ENCODE measurements at regions not wholly inside any gene's neighbourhood (a gene's known extent, or its start where the extent isn't known, plus 50 kb on each side); places are given as distances from the start of the nearest gene placed in this dataset.

DNA sequence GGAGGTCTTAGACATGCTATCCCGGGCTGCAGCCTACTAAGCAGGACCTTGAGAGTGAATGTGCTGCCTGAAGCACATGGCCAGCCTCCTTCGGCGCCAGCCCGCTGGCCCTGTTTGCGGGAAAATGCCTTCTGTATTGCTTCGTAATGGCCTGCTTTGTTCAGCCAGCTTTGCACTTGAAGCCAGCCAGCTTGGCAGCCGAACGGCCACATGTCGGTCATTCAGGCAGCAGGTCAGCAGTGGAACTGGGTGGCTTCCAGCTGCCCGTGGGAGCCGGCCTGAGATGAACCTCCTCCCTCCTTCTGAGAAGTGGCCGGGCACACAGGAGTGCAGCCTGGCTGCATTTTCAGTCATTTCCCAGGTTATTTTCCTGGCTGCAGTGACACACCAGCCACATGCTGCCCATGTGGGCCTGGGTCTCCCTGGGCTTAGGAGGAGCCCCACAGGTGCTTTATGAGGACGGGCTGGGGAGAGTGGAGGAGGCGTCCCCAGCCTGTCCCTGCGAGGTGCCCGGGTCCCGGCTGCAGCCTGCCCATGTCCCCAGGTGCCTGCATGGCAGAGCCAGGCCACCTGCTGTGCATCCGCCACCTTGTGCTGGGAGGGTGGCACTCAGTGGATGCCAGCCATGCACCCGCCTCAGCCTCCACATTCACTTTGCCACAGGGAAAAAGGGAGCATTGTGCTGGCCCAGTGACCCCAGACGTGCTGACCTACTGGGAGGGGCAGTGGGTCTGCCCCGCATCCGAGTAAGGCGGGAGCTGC lies 103.5 kb downstream of the SIK1 start:
- no peaks in the 10 kb centered on the region for H3K9me3 Mint-ChIP-seq
- H3K27ac ChIP-seq (ENCODE audit: low read depth in 1 of 2, low read length in 2 of 2), result no peak overlapping the region
- H3K4me1 Mint-ChIP-seq (ENCODE audit: low read depth), result peaks cover 4% of the 10 kb centered on the region
- ChIA-PET POLR2A (no interaction called here), CTCF (no interaction called here)
- intact Hi-C loops (cut with DNase I, micrococcal nuclease), result no loop called here
- no peak overlapping the region for H3K4me3 Mint-ChIP-seq
- ATAC-seq (ENCODE audit: poor library complexity) (no peak), DNase-seq (no peak)
- TF ChIP-seq, protein P1, sequence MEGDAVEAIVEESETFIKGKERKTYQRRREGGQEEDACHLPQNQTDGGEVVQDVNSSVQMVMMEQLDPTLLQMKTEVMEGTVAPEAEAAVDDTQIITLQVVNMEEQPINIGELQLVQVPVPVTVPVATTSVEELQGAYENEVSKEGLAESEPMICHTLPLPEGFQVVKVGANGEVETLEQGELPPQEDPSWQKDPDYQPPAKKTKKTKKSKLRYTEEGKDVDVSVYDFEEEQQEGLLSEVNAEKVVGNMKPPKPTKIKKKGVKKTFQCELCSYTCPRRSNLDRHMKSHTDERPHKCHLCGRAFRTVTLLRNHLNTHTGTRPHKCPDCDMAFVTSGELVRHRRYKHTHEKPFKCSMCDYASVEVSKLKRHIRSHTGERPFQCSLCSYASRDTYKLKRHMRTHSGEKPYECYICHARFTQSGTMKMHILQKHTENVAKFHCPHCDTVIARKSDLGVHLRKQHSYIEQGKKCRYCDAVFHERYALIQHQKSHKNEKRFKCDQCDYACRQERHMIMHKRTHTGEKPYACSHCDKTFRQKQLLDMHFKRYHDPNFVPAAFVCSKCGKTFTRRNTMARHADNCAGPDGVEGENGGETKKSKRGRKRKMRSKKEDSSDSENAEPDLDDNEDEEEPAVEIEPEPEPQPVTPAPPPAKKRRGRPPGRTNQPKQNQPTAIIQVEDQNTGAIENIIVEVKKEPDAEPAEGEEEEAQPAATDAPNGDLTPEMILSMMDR (IDR thresholded peaks at IDR 0.05), result no peak
- no peak overlapping the region for H3K27ac Mint-ChIP-seq
- H3K27me3 Mint-ChIP-seq, result no peaks in the 10 kb centered on the region
- H3K4me1 ChIP-seq (ENCODE audit: insufficient read depth, low read length), result no peaks in the 10 kb centered on the region
- H3K36me3 Mint-ChIP-seq (ENCODE audit: low read depth), result no peaks in the 10 kb centered on the region
- peaks cover 0 to 3% of the 10 kb centered on the region in 2 experiments for H3K9me3 ChIP-seq (ENCODE audit: control insufficient read depth in 1 of 2, insufficient read depth in 1 of 2, low read length in 2 of 2)
- no peaks in the 10 kb centered on the region for H3K27me3 ChIP-seq (ENCODE audit: control insufficient read depth in 1 of 2, insufficient read depth in 2 of 2, low read length in 2 of 2)
- no peak overlapping the region for H3K4me3 ChIP-seq (ENCODE audit: low read length)
- H3K36me3 ChIP-seq (ENCODE audit: insufficient read depth, low read length), result no peaks in the 10 kb centered on the region

GRCh38 chr21:43322805-43323204 lies 104.1 kb downstream of the SIK1 start:
- intact Hi-C loops (cut with DNase I, micrococcal nuclease), result no loop called here
- Mint-ChIP-seq H3K4me1 (ENCODE audit: low read depth) (peaks cover 4% of the 10 kb centered on the region), H3K27ac (no peak overlapping the region), H3K36me3 (ENCODE audit: low read depth) (no peaks in the 10 kb centered on the region), H3K9me3 (no peaks in the 10 kb centered on the region), H3K27me3 (no peaks in the 10 kb centered on the region), H3K4me3 (no peak overlapping the region)
- ChIA-PET POLR2A (no interaction called here), CTCF (no interaction called here)
- Histone ChIP-seq H3K27me3 (ENCODE audit: control insufficient read depth in 1 of 2, insufficient read depth in 2 of 2, low read length in 2 of 2) (no peaks in the 10 kb centered on the region), H3K4me1 (ENCODE audit: insufficient read depth, low read length) (no peaks in the 10 kb centered on the region), H3K9me3 (ENCODE audit: control insufficient read depth in 1 of 2, insufficient read depth in 1 of 2, low read length in 2 of 2) (peaks cover 0 to 10% of the 10 kb centered on the region in 2 experiments), H3K27ac (ENCODE audit: low read depth in 1 of 2, low read length in 2 of 2) (no peak overlapping the region), H3K4me3 (ENCODE audit: low read length) (no peak overlapping the region), H3K36me3 (ENCODE audit: insufficient read depth, low read length) (no peaks in the 10 kb centered on the region)
- ATAC-seq (ENCODE audit: poor library complexity) (no peak), DNase-seq (no peak)
- TF ChIP-seq, protein P1 (IDR thresholded peaks at IDR 0.05), result no peak

- peaks cover 4% of the 10 kb centered on the region for H3K4me1 Mint-ChIP-seq (ENCODE audit: low read depth)
- intact Hi-C loops (cut with DNase I, micrococcal nuclease), result no loop called here
- POLR2A ChIA-PET, result no interaction called here
- Histone ChIP-seq H3K36me3 (ENCODE audit: insufficient read depth, low read length) (no peaks in the 10 kb centered on the region), H3K27me3 (ENCODE audit: control insufficient read depth in 1 of 2, insufficient read depth in 2 of 2, low read length in 2 of 2) (no peaks in the 10 kb centered on the region), H3K4me3 (ENCODE audit: low read length) (no peak overlapping the region), H3K27ac (ENCODE audit: low read depth in 1 of 2, low read length in 2 of 2) (no peak overlapping the region), H3K9me3 (ENCODE audit: control insufficient read depth in 1 of 2, insufficient read depth in 1 of 2, low read length in 2 of 2) (peaks cover 0 to 14% of the 10 kb centered on the region in 2 experiments), H3K4me1 (ENCODE audit: insufficient read depth, low read length) (no peaks in the 10 kb centered on the region)
- H3K9me3 Mint-ChIP-seq, result no peaks in the 10 kb centered on the region
- CTCF ChIA-PET, result no interaction called here
- ATAC-seq (ENCODE audit: poor library complexity) (no peak), DNase-seq (no peak)
- TF ChIP-seq, protein P1 (IDR thresholded peaks at IDR 0.05), result no peak
- H3K27ac Mint-ChIP-seq, result no peak overlapping the region
- no peaks in the 10 kb centered on the region for H3K36me3 Mint-ChIP-seq (ENCODE audit: low read depth)
- H3K4me3 Mint-ChIP-seq, result no peak overlapping the region
- H3K27me3 Mint-ChIP-seq, result no peaks in the 10 kb centered on the region
These were observed 104.6 kb downstream of the SIK1 start for GRCh38 chr21:43322311-43322710.
